Heart left ventricle (tissue), 16 donors: ENCODE measurements at regions not wholly inside any gene's neighbourhood (a gene's known extent, or its start where the extent isn't known, plus 50 kb on each side); places are given as distances from the start of the nearest gene placed in this dataset.

Experiments
- ATAC-seq, 4 donors: fragments of 200-7000 bp; cut with Tn5 transposase; one replicate each; pipeline ENCODE4 v1.9.1; 2020 to 2022; ENCODE audit warnings: moderate library complexity in 4 of 4, mild to moderate bottlenecking in 3 of 4, moderate number of reproducible peaks in 1 of 4
- DNase-seq, 5 donors: peaks; one replicate each; pipeline ENCODE4 v3.0.0-alpha.2; 2020
- H3K27ac ChIP-seq, 12 donors: fragments of 200-600 bp; sonication (generic) in 4 of 12; one replicate each; pipeline versions ENCODE4 v1.5.0 to v1.8.0; 2016 to 2022; ENCODE audit warnings: mild to moderate bottlenecking in 2 of 12
- H3K27me3 ChIP-seq, 9 donors: fragments of 200-600 bp; sonication (generic) in 2 of 9; one replicate each; pipeline versions ENCODE4 v1.5.1 to v1.8.0; 2016 to 2022; ENCODE audit warnings: mild to moderate bottlenecking in 3 of 9
- H3K36me3 ChIP-seq, 9 donors: fragments of 200-600 bp; sonication (generic) in 2 of 9; one replicate each; pipeline versions ENCODE4 v1.5.0 to v1.8.0; 2018 to 2022; ENCODE audit warnings: mild to moderate bottlenecking in 2 of 9
- H3K4me1 ChIP-seq, 12 donors: fragments of 200-600 bp; sonication (generic) in 4 of 12; one replicate each; pipeline versions ENCODE4 v1.5.0 to v1.8.0; 2016 to 2022; ENCODE audit warnings: mild to moderate bottlenecking in 3 of 12
- H3K4me3 ChIP-seq, 12 donors: fragments of 200-600 bp; sonication (generic) in 4 of 12; one replicate each; pipeline versions ENCODE4 v1.5.0 to v1.8.0; 2017 to 2022; ENCODE audit warnings: mild to moderate bottlenecking in 9 of 12, moderate library complexity in 4 of 12
- H3K9me3 ChIP-seq, 12 donors: fragments of 200-600 bp; sonication (generic) in 4 of 12; one replicate each; pipeline versions ENCODE4 v1.5.0 to v1.8.0; 2016 to 2022; ENCODE audit warnings: mild to moderate bottlenecking in 1 of 12
- CTCF ChIP-seq, 12 donors: fragments of 200-600 bp; sonication (generic) in 4 of 12; IDR thresholded peaks; one replicate each; pipeline versions ENCODE4 v1.5.0 to v1.8.0; 2018 to 2022; ENCODE audit warnings: antibody characterized with exemption in 12 of 12, mild to moderate bottlenecking in 5 of 12
- POLR2A ChIP-seq, 2 donors: fragments of 450-650 bp; IDR thresholded peaks; one replicate each; pipeline ENCODE4 v1.6.1; 2017; ENCODE audit warnings: antibody characterized with exemption in 2 of 2, mild to moderate bottlenecking in 2 of 2, moderate library complexity in 2 of 2
- WGBS, 4 donors: extraction: QIAGEN DNeasy Blood & Tissue Kit in 2 of 4; methylation state at CpG; one replicate each; pipeline versions ENCODE4 v1.1.5 to v1.1.7; 2013 to 2018; 5-methylcytosine and 5-hydroxymethylcytosine counted together
- intact Hi-C, 10 donors: fragments of 100-400 bp; cut with DNase I; formaldehyde crosslinking; loops; one replicate each; pipeline versions ENCODE4 v1.11.1 to v1.14.2; 2022
- donor health status: ischemic (EF 13 %, LVEDD 7.1; RV severe dilation, severe dysfunction).
- donor health status: healthy with polysubstance abuse.
- donor health status: DM: no; HTN: yes; CAD: no.
- donor health status: DM: no; HTN: no; CAD: no.
- donor health status: ischemic (EF 25% LVEDD 6.9; RV normal size, moderate dysfunction).
- donor health status: ischemic (EF 25% LVEDD 5.7; RV mildly dilated, moderate dysfunction).
- donor health status: healthy.
- donor health status: DM: yes; HTN: yes; CAD: no.
- donor health status: ischemic (EF 35%, LVEDD 5.7; RV mildly dilated, moderate dysfunction).
- donor health status: nonischemic (EF 11% LVEDD 7.7; RV severe dilation, severe dysfunction).
- donor health status: DM: yes; HTN: yes; CAD: no.
- donor health status: PGD.
- donor health status: ischemic (EF 29% LVEDD 5.4; RV normal size, mild dysfunction).
- donor health status: nonischemic (EF 23%, LVEDD 6.1; RV moderate dilation, normal function).

DNA sequence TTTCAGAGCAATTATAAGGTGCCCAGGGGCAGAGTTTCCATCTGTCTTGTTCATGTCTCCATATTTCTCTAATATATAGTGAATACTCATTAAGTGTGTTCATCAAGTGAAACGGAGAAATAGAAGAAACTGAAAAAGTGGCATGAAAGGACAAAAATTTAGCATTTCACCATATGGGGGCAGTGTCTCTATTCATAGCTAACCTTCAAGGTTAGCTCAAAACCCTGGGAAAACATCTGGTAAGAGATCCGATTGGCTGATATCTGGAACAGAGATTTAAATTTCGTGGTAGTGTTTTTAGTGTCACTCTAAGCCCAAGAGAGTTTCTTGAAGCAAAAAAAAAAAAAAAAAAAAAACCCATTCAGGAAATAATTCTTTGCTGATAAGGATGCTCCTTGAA lies 367.5 kb downstream of the DAD1 start:
- WGBS, 4 donors, result 35 to 47% (median 38%) methylated on average over 3 of the region's 3 CpGs
- no peak for ATAC-seq
- Histone ChIP-seq H3K36me3 (no peaks in the 10 kb centered on the region), H3K27ac (no peak overlapping the region), H3K4me3 (no peak overlapping the region), H3K9me3 (peaks cover 0 to 4% (median 0%) of the 10 kb centered on the region in 12 donors), H3K27me3 (peaks cover 0 to 13% (median 0%) of the 10 kb centered on the region in 9 donors), H3K4me1 (no peaks in the 10 kb centered on the region)
- DNase-seq, result no peak
- TF ChIP-seq POLR2A (IDR thresholded peaks at IDR 0.05), result no peak
- peak in 2 of 12 donors; percentile 19 to 24 for TF ChIP-seq CTCF (IDR thresholded peaks at IDR 0.05)
- intact Hi-C loops, result loop anchor here in 3 of 10 donors (10.0 kb wide), 1 partner anchor 153 kb away; no protein-coding TSS in a partner anchor

DNA sequence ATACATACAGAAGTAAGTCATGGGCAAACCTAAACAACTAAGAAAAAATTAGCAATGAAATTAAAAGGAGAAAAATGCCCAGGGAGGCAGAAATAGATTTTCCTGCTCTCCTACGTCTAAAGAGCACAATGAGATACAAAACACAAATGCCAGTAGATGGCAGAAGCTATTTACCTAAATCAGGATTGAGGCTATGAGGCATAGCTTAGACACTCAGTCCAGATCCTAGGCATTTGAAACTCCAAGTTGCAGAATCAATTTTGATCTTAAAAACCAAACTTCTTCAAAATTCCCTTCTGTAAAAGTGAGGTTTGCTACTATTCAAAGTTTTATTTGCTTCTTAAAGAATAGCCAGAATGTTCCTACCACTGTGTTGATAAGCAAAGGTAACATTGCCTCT lies 368.6 kb downstream of the DAD1 start:
- no peaks in the 10 kb centered on the region for H3K4me1 ChIP-seq
- peaks cover 0 to 13% (median 0%) of the 10 kb centered on the region in 9 donors for H3K27me3 ChIP-seq
- DNase-seq (no peak), ATAC-seq (no peak)
- WGBS, 4 donors, result 9 to 31% (median 20%) methylated on average over 1 of the region's 1 CpG
- H3K9me3 ChIP-seq, result peaks cover 0 to 4% (median 0%) of the 10 kb centered on the region in 12 donors
- no peak overlapping the region for H3K4me3 ChIP-seq
- intact Hi-C loops, result loop anchor here in 3 of 10 donors (10.0 kb wide), 1 partner anchor 154 kb away; no protein-coding TSS in a partner anchor
- TF ChIP-seq POLR2A (IDR thresholded peaks at IDR 0.05) (no peak), CTCF (IDR thresholded peaks at IDR 0.05) (peak in 2 of 12 donors; percentile 14 to 18)
- H3K27ac ChIP-seq, result no peak overlapping the region
- H3K36me3 ChIP-seq, result no peaks in the 10 kb centered on the region

DNA sequence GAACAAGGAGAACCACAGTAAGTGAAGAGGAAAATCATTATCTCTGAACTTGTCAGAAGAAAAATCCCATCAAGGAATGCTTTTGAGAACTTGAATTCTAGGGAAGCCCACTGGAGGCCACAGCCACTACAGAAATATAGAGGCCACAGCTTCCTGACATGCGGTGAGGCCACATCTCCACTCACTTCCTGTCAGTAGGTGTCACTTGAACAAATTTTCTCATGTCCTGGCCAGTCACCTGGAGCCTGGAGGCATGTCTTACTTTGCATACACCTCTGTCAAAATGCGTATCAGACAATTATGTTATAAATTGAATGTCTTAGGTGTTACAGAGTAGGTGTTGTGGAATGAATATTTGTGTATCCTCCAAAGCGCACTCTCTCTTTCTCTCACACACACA lies 370.3 kb downstream of the DAD1 start:
- ATAC-seq (no peak), DNase-seq (no peak)
- Histone ChIP-seq H3K9me3 (peaks cover 0 to 4% (median 0%) of the 10 kb centered on the region in 12 donors), H3K27ac (no peak overlapping the region), H3K4me3 (no peak overlapping the region), H3K36me3 (no peaks in the 10 kb centered on the region), H3K27me3 (peaks cover 0 to 13% (median 0%) of the 10 kb centered on the region in 9 donors), H3K4me1 (no peaks in the 10 kb centered on the region)
- WGBS, 4 donors, result 67 to 93% (median 85%) methylated on average over 3 of the region's 3 CpGs
- intact Hi-C loops, result no loop called here
- no peak for TF ChIP-seq POLR2A (IDR thresholded peaks at IDR 0.05)
- no peak for TF ChIP-seq CTCF (IDR thresholded peaks at IDR 0.05)

DNA sequence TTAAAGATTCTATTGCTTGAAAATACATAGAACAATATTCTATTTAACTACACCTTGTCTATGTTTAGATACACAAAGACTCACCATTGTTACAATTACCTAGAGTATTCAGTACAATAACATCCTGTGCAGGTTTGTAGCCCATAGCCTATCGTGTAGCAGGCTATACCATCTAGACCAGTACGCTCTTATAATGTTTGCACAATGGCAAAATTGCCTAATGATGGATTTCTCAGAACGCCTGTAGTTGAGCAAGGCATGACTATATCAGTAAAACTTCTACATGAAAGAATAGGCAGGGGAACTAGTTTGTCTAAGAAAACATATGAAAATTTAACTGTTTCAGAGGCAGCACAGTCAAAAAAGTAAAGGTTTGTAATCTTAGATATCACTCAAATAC lies 375.9 kb downstream of the DAD1 start:
- TF ChIP-seq CTCF (IDR thresholded peaks at IDR 0.05), result no peak
- TF ChIP-seq POLR2A (IDR thresholded peaks at IDR 0.05), result no peak
- H3K4me1 ChIP-seq, result no peaks in the 10 kb centered on the region
- ATAC-seq (no peak), DNase-seq (no peak)
- no peak overlapping the region for H3K27ac ChIP-seq
- H3K9me3 ChIP-seq, result peaks cover 0 to 4% (median 0%) of the 10 kb centered on the region in 12 donors
- H3K4me3 ChIP-seq, result no peak overlapping the region
- WGBS, 4 donors, result 65 to 72% (median 69%) methylated on average over 3 of the region's 3 CpGs
- intact Hi-C loops, result no loop called here
- no peaks in the 10 kb centered on the region for H3K27me3 ChIP-seq
- H3K36me3 ChIP-seq, result no peaks in the 10 kb centered on the region
